ENCODE measurements at regions not wholly inside any gene's neighbourhood (a gene's known extent, or its start where the extent isn't known, plus 50 kb on each side); places are given as distances from the start of the nearest gene placed in this dataset.

- H3K4ac ChIP-seq (ENCODE audit: low read depth in 1 of 2, low read length in 2 of 2) = no peak overlapping the region
- no peak overlapping the region for H3K23ac ChIP-seq (ENCODE audit: low read length in 2 of 2)
- no peak overlapping the region for H2BK15ac ChIP-seq (ENCODE audit: low read depth, poor library complexity, severe bottlenecking)
- peaks cover 0 to 5% of the 10 kb centered on the region in 2 experiments for H3K36me3 ChIP-seq (ENCODE audit: control insufficient read depth in 1 of 2, insufficient read depth in 2 of 2, low read depth in 1 of 2, low read length in 2 of 2)
- no peak overlapping the region for H2BK5ac ChIP-seq (ENCODE audit: low read depth, low read length, poor library complexity, severe bottlenecking)
- no peak overlapping the region for H3K4me3 ChIP-seq (ENCODE audit: insufficient read depth in 1 of 2, low read depth in 1 of 2, low read length in 2 of 2)
- no peaks in the 10 kb centered on the region for H3K79me1 ChIP-seq (replicated peaks; ENCODE audit: low read length, poor library complexity, severe bottlenecking)
- no peaks in the 10 kb centered on the region for H3K4me1 ChIP-seq (ENCODE audit: control insufficient read depth, insufficient read depth, low read depth, low read length)
- no peak overlapping the region for H2BK120ac ChIP-seq (ENCODE audit: low read depth, low read length)
- H3K18ac ChIP-seq (ENCODE audit: low read depth in 1 of 2, low read length in 2 of 2) = no peak overlapping the region
- no peaks in the 10 kb centered on the region for H3K27me3 ChIP-seq (ENCODE audit: control insufficient read depth in 1 of 2, insufficient read depth in 1 of 2, low read length in 2 of 2)
- no peak overlapping the region for H2BK12ac ChIP-seq (ENCODE audit: low read length in 2 of 2)
- no peak overlapping the region for H3K27ac ChIP-seq (ENCODE audit: low read length, poor library complexity, severe bottlenecking)
- no peak overlapping the region for H2AFZ ChIP-seq (ENCODE audit: low read depth, low read length)
- DNase-seq = no peak
- no peak overlapping the region for H3K9ac ChIP-seq (ENCODE audit: low read length)
- peaks cover 4% of the 10 kb centered on the region for H3K9me3 ChIP-seq (ENCODE audit: control insufficient read depth, low read length)
- H3K4me2 ChIP-seq (ENCODE audit: low read length, poor library complexity, severe bottlenecking) = no peak overlapping the region
- H4K8ac ChIP-seq (ENCODE audit: low read length) = no peak overlapping the region
- H2AK5ac ChIP-seq (ENCODE audit: low read length, severe bottlenecking) = no peak overlapping the region
- H3K14ac ChIP-seq (ENCODE audit: low read length in 2 of 2) = no peak overlapping the region
- WGBS = 100% methylated on average over 1 of the region's 2 CpGs
- H4K91ac ChIP-seq (ENCODE audit: low read length) = no peak overlapping the region
Observed at GRCh38 chr7:16172366-16172765, 249.0 kb downstream of the CRPPA start.

- no peak overlapping the region for H3K14ac ChIP-seq (ENCODE audit: low read length in 2 of 2)
- H2BK120ac ChIP-seq (ENCODE audit: low read depth, low read length) = no peak overlapping the region
- WGBS = 94% methylated on average over 3 of the region's 3 CpGs
- H3K27me3 ChIP-seq (ENCODE audit: control insufficient read depth in 1 of 2, insufficient read depth in 1 of 2, low read length in 2 of 2) = no peaks in the 10 kb centered on the region
- peaks cover 0 to 5% of the 10 kb centered on the region in 2 experiments for H3K36me3 ChIP-seq (ENCODE audit: control insufficient read depth in 1 of 2, insufficient read depth in 2 of 2, low read depth in 1 of 2, low read length in 2 of 2)
- H3K79me1 ChIP-seq (replicated peaks; ENCODE audit: low read length, poor library complexity, severe bottlenecking) = no peaks in the 10 kb centered on the region
- H4K8ac ChIP-seq (ENCODE audit: low read length) = no peak overlapping the region
- H2BK12ac ChIP-seq (ENCODE audit: low read length in 2 of 2) = no peak overlapping the region
- no peak overlapping the region for H2BK15ac ChIP-seq (ENCODE audit: low read depth, poor library complexity, severe bottlenecking)
- H3K9ac ChIP-seq (ENCODE audit: low read length) = no peak overlapping the region
- no peak overlapping the region for H3K23ac ChIP-seq (ENCODE audit: low read length in 2 of 2)
- H2BK5ac ChIP-seq (ENCODE audit: low read depth, low read length, poor library complexity, severe bottlenecking) = no peak overlapping the region
- H2AK5ac ChIP-seq (ENCODE audit: low read length, severe bottlenecking) = no peak overlapping the region
- no peak overlapping the region for H3K4me3 ChIP-seq (ENCODE audit: insufficient read depth in 1 of 2, low read depth in 1 of 2, low read length in 2 of 2)
- no peak overlapping the region for H3K18ac ChIP-seq (ENCODE audit: low read depth in 1 of 2, low read length in 2 of 2)
- no peak for DNase-seq
- peaks cover 4% of the 10 kb centered on the region for H3K9me3 ChIP-seq (ENCODE audit: control insufficient read depth, low read length)
- no peak overlapping the region for H3K4ac ChIP-seq (ENCODE audit: low read depth in 1 of 2, low read length in 2 of 2)
- no peak overlapping the region for H4K91ac ChIP-seq (ENCODE audit: low read length)
- no peak overlapping the region for H2AFZ ChIP-seq (ENCODE audit: low read depth, low read length)
- H3K4me1 ChIP-seq (ENCODE audit: control insufficient read depth, insufficient read depth, low read depth, low read length) = no peaks in the 10 kb centered on the region
- H3K4me2 ChIP-seq (ENCODE audit: low read length, poor library complexity, severe bottlenecking) = no peak overlapping the region
- no peak overlapping the region for H3K27ac ChIP-seq (ENCODE audit: low read length, poor library complexity, severe bottlenecking)
Observed at GRCh38 chr7:16171928-16172327, 249.4 kb downstream of the CRPPA start.

GRCh38 chr7:16170671-16171070, 250.7 kb downstream of the CRPPA start:
- Histone ChIP-seq H2BK5ac (ENCODE audit: low read depth, low read length, poor library complexity, severe bottlenecking) (no peak overlapping the region), H2AK5ac (ENCODE audit: low read length, severe bottlenecking) (no peak overlapping the region), H2AFZ (ENCODE audit: low read depth, low read length) (no peak overlapping the region), H3K27me3 (ENCODE audit: control insufficient read depth in 1 of 2, insufficient read depth in 1 of 2, low read length in 2 of 2) (no peaks in the 10 kb centered on the region), H4K91ac (ENCODE audit: low read length) (no peak overlapping the region), H3K79me1 (replicated peaks; ENCODE audit: low read length, poor library complexity, severe bottlenecking) (no peaks in the 10 kb centered on the region), H3K18ac (ENCODE audit: low read depth in 1 of 2, low read length in 2 of 2) (no peak overlapping the region), H3K4me3 (ENCODE audit: insufficient read depth in 1 of 2, low read depth in 1 of 2, low read length in 2 of 2) (no peak overlapping the region), H3K14ac (ENCODE audit: low read length in 2 of 2) (no peak overlapping the region), H3K4me1 (ENCODE audit: control insufficient read depth, insufficient read depth, low read depth, low read length) (no peaks in the 10 kb centered on the region), H2BK120ac (ENCODE audit: low read depth, low read length) (no peak overlapping the region), H2BK12ac (ENCODE audit: low read length in 2 of 2) (no peak overlapping the region), H4K8ac (ENCODE audit: low read length) (no peak overlapping the region), H3K36me3 (ENCODE audit: control insufficient read depth in 1 of 2, insufficient read depth in 2 of 2, low read depth in 1 of 2, low read length in 2 of 2) (peaks cover 0 to 5% of the 10 kb centered on the region in 2 experiments), H3K9ac (ENCODE audit: low read length) (no peak overlapping the region), H2BK15ac (ENCODE audit: low read depth, poor library complexity, severe bottlenecking) (no peak overlapping the region), H3K9me3 (ENCODE audit: control insufficient read depth, low read length) (peaks cover 4% of the 10 kb centered on the region), H3K23ac (ENCODE audit: low read length in 2 of 2) (no peak overlapping the region), H3K27ac (ENCODE audit: low read length, poor library complexity, severe bottlenecking) (no peak overlapping the region), H3K4ac (ENCODE audit: low read depth in 1 of 2, low read length in 2 of 2) (no peak overlapping the region), H3K4me2 (ENCODE audit: low read length, poor library complexity, severe bottlenecking) (no peak overlapping the region)
- no peak for DNase-seq
- 96% methylated on average over 16 of the region's 18 CpGs for WGBS

DNA sequence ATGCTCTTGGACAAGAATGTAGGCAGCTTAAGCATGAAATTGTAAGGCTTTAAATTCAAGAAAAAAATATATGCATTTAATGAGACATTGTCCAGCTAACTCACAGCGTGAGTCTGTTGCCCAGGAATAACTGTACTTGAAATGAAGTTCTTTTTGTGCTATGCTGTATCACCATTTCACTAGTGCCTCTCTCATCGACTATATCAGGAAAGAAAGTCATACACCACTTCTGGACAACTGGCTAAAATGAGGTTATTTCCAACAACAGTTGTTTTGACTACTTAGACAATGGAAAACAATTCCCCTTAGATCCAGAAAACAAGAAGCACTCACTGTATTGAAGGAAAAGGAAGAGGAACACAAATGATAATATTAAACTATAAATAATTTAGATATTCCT, 251.8 kb downstream of the CRPPA start:
- Histone ChIP-seq H2BK120ac (ENCODE audit: low read depth, low read length) (no peak overlapping the region), H3K79me1 (replicated peaks; ENCODE audit: low read length, poor library complexity, severe bottlenecking) (no peaks in the 10 kb centered on the region), H3K9me3 (ENCODE audit: control insufficient read depth, low read length) (peaks cover 4% of the 10 kb centered on the region), H3K27me3 (ENCODE audit: control insufficient read depth in 1 of 2, insufficient read depth in 1 of 2, low read length in 2 of 2) (no peaks in the 10 kb centered on the region), H3K27ac (ENCODE audit: low read length, poor library complexity, severe bottlenecking) (no peak overlapping the region), H3K14ac (ENCODE audit: low read length in 2 of 2) (no peak overlapping the region), H2BK15ac (ENCODE audit: low read depth, poor library complexity, severe bottlenecking) (no peak overlapping the region), H2BK5ac (ENCODE audit: low read depth, low read length, poor library complexity, severe bottlenecking) (no peak overlapping the region), H2AK5ac (ENCODE audit: low read length, severe bottlenecking) (no peak overlapping the region), H4K8ac (ENCODE audit: low read length) (no peak overlapping the region), H3K4me2 (ENCODE audit: low read length, poor library complexity, severe bottlenecking) (no peak overlapping the region), H3K18ac (ENCODE audit: low read depth in 1 of 2, low read length in 2 of 2) (no peak overlapping the region), H3K23ac (ENCODE audit: low read length in 2 of 2) (no peak overlapping the region), H3K4me1 (ENCODE audit: control insufficient read depth, insufficient read depth, low read depth, low read length) (no peaks in the 10 kb centered on the region), H3K9ac (ENCODE audit: low read length) (no peak overlapping the region), H3K4me3 (ENCODE audit: insufficient read depth in 1 of 2, low read depth in 1 of 2, low read length in 2 of 2) (no peak overlapping the region), H2BK12ac (ENCODE audit: low read length in 2 of 2) (no peak overlapping the region), H2AFZ (ENCODE audit: low read depth, low read length) (no peak overlapping the region), H3K4ac (ENCODE audit: low read depth in 1 of 2, low read length in 2 of 2) (no peak overlapping the region), H3K36me3 (ENCODE audit: control insufficient read depth in 1 of 2, insufficient read depth in 2 of 2, low read depth in 1 of 2, low read length in 2 of 2) (peaks cover 0 to 5% of the 10 kb centered on the region in 2 experiments), H4K91ac (ENCODE audit: low read length) (no peak overlapping the region)
- 100% methylated on average over 1 of the region's 2 CpGs for WGBS
- no peak for DNase-seq

All from mesenchymal stem cell (in vitro differentiated cells and primary cell).